GM11168 (cell line): ENCODE measurements at regions not wholly inside any gene's neighbourhood (a gene's known extent, or its start where the extent isn't known, plus 50 kb on each side); places are given as distances from the start of the nearest gene placed in this dataset.
"Not testable (repeated sequence)": the region's sequence is repeated elsewhere in the genome, so short reads cannot be mapped to it uniquely, and the experiment has no call there.

ENCODE experiments used
- in situ Hi-C: fragments of 300-500 bp; cut with MboI; formaldehyde crosslinking; loops from one replicate; pipeline ENCODE4 v1.12.0; 2022; ENCODE audit warnings: low sequenced_read_pairs; ENCODE audit not compliant: unreplicated experiment

GRCh38 chr3:4138786-4139431 lies 164.3 kb upstream of the SETMAR start:
- in situ Hi-C loops: no loop called here

GRCh38 chr3:4139462-4140140 lies 163.6 kb upstream of the SETMAR start:
- in situ Hi-C loops: no loop called here

- in situ Hi-C loops: no loop called here
Measured at GRCh38 chr3:4140921-4141320, 162.2 kb upstream of the SETMAR start.

- in situ Hi-C loops: no loop called here
Measured at GRCh38 chr3:4147556-4148118, 155.5 kb upstream of the SETMAR start.

GRCh38 chr3:4149296-4149695 lies 153.9 kb upstream of the SETMAR start:
- in situ Hi-C loops: no loop called here

GRCh38 chr3:4150816-4151215 lies 152.4 kb upstream of the SETMAR start:
- in situ Hi-C loops: no loop called here

- in situ Hi-C loops: no loop called here
Measured at GRCh38 chr3:4151859-4152258, 151.3 kb upstream of the SETMAR start.

- in situ Hi-C loops: no loop called here
Measured at GRCh38 chr3:4153771-4154170, 149.4 kb upstream of the SETMAR start.

GRCh38 chr3:4158329-4158728 lies 144.8 kb upstream of the SETMAR start:
- in situ Hi-C loops: no loop called here

GRCh38 chr3:4162096-4162495 lies 141.1 kb upstream of the SETMAR start:
- in situ Hi-C loops: no loop called here

GRCh38 chr3:4163011-4163410 lies 140.2 kb upstream of the SETMAR start:
- in situ Hi-C loops: no loop called here

- in situ Hi-C loops: no loop called here
Measured at GRCh38 chr3:4166540-4166939, 136.6 kb upstream of the SETMAR start.

GRCh38 chr3:4167230-4167629 lies 135.9 kb upstream of the SETMAR start:
- in situ Hi-C loops: not testable (repeated sequence)

GRCh38 chr3:4174791-4175190 lies 128.4 kb upstream of the SETMAR start:
- in situ Hi-C loops: no loop called here

GRCh38 chr3:4191971-4192370 lies 111.2 kb upstream of the SETMAR start:
- in situ Hi-C loops: no loop called here

GRCh38 chr3:4195006-4195405 lies 108.2 kb upstream of the SETMAR start:
- in situ Hi-C loops: no loop called here

GRCh38 chr3:4196506-4197147 lies 106.5 kb upstream of the SETMAR start:
- in situ Hi-C loops: no loop called here

- in situ Hi-C loops: no loop called here
Measured at GRCh38 chr3:4197670-4198069, 105.5 kb upstream of the SETMAR start.

- in situ Hi-C loops: no loop called here
Measured at GRCh38 chr3:4198491-4198890, 104.7 kb upstream of the SETMAR start.

GRCh38 chr3:4204776-4205175 lies 98.4 kb upstream of the SETMAR start:
- in situ Hi-C loops: not testable (repeated sequence)

GRCh38 chr3:4207672-4208071 lies 95.5 kb upstream of the SETMAR start:
- in situ Hi-C loops: no loop called here
